ENCODE measurements at regions not wholly inside any gene's neighbourhood (a gene's known extent, or its start where the extent isn't known, plus 50 kb on each side); places are given as distances from the start of the nearest gene placed in this dataset.
A peak's percentile ranks its signal among the peaks of the same experiment; 100 is the strongest.

- DNase-seq, result no peak
These were observed 99.6 kb downstream of the LURAP1L start for GRCh38 chr9:12874395-12874794.

DNA sequence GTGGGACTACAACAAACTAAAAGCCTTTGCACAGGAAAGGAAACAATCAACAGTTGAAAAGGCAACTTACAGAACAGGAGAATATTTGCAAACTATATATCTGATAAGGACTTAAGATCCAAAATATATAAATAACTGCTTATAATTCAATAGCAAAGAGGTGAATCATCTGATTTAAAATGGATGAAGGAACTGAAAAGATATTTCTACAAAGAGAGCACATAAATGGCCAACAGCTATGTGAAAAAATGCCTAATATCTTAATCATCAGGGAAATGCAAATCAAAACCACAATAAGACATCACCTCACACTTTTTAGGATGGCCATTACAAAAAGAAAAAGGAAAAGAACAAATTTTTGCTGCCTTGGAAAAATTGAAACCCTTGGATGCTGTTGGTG is 100.4 kb downstream of the LURAP1L start:
- no peak for DNase-seq

DNA sequence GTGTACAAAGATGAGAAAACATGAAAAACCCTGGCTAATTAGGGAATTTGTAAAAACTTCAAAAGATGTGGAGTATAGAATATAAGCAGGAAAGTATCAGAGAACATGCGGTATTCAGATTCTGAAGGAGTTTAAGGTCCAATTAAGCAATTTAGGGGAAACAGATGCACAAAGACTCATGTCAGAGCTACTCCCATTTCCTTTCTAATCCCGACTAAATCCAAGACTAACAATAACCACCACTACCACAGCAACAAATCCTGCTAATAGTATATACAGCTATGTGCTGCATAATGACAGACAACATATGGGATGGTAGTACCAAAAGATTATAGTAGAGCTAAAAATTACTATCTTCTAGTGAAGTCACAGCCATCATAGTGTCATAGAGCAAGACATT is 102.1 kb downstream of the LURAP1L start:
- DNase-seq, result no peak

- DNase-seq, result no peak
These were observed 103.6 kb downstream of the LURAP1L start for GRCh38 chr9:12878351-12878978.

DNA sequence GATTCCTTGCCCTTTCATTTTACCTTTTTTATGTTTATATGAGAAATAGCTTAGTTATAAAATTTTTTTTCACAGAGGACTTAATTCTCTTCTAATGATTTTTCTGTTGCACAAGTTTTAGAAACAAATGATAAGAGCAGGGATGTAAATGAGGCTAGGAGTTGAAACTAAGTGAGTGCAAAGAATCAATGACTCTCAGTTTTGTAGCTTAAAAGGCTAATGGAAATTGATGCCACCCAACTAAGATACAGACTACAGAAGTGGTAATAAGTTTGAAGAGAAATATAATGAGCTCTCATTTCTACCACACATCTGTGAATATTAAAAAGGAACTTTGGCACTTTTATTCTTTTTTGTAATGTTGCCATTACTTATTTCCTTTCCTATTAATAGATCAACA is 105.1 kb downstream of the LURAP1L start:
- DNase-seq, result no peak

- DNase-seq, result no peak
These were observed 105.7 kb downstream of the LURAP1L start for GRCh38 chr9:12880406-12881015.

- DNase-seq, result no peak
These were observed 107.6 kb downstream of the LURAP1L start for GRCh38 chr9:12882430-12882829.

DNA sequence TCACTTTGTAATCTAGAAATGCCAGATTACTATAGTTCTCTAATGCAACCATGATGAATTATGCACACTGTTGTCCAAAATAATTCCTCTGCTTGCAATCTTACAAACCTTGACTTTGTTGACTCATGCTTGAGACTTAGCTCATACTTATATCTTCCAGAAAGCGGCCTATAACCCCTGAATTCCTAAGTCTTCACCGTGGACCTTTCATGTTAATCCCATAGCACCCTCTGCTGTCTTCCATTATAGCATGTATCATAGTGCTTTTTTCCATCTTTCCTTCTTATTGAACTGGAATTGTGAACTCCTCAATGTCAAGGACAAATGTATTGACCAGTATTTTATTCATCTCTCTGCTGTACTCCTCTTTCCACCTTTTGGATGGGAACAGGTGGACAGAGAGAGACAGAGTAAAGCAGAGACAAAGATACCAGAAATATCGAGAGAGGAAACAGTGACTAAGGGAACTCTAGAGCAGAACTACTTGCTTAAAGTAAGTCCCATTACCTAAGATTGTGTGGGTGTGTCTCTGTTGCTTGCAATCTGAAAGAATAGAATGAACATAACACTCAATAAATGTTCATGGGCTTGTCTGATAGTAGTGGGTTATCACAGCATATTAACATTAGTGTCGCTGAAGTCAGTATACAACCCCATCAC is 110.0 kb downstream of the LURAP1L start:
- no peak for DNase-seq

DNA sequence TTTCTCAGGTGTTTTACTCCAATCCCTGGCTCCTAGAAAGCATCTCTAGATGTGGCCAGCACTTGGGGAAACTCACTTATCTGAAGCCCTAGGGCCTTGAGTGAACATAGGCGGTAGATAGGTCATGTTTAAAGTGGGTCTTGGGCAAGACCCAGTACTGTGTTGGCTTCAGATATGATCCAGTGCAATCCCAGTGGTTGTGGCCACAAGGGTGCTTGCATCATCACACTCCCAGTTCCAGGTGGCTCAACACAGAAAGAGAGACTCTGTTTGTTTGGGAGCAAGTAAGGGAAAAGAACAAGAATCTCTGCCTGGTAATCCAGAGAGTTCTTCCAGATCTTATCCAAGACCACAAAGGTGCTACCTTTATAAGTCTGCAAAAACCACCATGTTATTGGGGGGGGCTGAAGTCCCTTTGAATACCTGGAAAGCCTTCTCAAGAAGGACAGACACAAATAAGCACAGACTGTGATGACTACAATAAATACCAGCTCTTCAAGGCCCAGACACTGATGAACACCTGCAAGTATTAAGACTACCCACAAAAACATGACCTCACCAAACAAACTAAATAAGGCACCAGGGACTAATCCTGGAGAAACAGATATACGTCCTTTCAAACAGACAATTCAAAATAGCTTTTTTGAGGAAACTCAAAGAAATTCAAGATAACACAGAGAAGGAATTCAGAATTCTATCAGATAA is 114.7 kb downstream of the LURAP1L start:
- DNase-seq, result no peak

DNA sequence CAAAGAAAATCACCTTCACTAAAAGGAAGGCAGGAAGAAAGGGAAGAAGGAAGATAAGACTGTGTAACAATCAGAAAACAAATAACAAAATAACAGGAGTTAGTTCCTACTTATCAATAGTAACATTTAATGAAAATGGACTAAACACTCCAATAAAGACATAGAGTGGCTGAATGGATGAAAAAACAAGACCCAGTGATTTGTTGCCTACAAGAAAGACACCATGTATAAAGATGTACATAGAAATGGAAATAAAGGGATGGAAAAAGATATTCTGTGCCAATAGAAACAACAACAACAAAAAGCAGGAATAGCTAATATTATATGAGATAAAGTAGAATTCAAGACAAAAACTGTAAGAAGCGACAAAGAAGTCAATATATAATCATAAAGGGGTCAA is 116.8 kb downstream of the LURAP1L start:
- no peak for DNase-seq

GRCh38 chr9:12903316-12903715 is 128.5 kb downstream of the LURAP1L start:
- no peak for DNase-seq

GRCh38 chr9:12904261-12905000 is 129.6 kb downstream of the LURAP1L start:
- no peak for DNase-seq

DNA sequence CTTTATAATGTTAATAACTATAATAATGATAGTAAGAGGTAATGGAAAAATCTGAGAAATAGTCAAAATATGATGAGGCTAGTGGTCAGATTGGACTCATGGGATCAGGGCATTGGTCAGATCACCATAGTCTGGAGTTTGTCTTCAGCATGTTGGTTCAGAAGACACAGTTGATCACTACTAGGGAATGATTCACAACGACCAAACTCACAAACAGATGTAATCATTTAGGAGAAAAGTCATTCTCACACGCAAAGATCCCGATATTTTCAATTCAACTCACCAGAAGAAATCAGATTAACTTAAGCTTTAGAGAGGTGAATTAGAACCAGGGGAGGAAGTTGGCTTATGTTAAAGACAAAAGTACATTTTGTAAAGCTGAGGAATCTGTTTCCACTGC is 131.8 kb downstream of the LURAP1L start:
- DNase-seq, result no peak

DNA sequence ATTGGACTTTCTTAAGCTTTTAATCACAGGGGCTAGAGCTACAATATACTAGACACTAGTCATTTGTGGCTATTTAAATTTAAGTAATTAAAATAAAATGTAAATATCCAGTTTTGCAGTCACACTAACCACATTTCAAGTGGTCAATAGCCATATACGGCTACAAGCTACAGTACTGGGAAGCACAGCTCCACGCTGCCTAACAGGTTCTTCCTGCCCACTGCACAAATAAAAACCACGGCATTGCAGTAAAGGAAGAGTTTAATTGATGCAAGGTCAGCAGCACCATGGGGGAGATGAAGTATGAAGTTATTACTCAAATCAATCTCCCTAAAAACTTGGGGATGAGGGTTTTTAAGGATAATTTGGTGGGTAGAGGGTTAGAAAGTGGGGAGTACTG is 134.1 kb downstream of the LURAP1L start:
- peak; percentile 43 for DNase-seq

DNA sequence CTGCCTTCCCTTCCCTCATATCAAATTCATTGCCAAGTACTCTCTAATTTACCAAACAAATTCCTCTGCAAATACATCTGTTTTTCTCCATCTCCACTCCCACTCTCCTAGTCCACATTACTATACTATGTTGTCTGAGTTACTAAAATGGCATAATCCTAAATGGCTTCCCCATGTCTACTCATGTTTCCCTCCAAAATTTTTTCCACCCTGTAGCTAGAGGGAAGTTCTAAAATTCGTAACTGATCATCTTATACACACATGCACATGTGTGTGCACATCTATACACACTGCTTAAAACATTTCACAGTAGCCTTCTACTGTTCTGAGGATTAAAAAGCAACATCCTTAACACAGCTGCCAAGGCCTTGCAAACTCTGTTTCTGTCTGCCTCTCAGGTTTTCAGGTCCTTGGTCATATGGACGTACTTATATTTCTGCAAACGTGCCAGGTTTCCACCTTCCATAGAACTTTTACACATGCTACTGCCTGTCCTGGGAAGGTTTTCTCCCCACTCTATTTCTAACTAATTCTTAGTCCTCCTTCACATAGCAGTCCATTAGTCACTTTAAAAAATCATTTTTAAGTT is 140.6 kb downstream of the LURAP1L start:
- no peak for DNase-seq

GRCh38 chr9:12916042-12916441 is 141.2 kb downstream of the LURAP1L start:
- DNase-seq, result no peak

GRCh38 chr9:12920437-12920836 is 145.6 kb downstream of the LURAP1L start:
- DNase-seq, result no peak

- DNase-seq, result no peak
These were observed 146.8 kb downstream of the LURAP1L start for GRCh38 chr9:12921621-12922020.

GRCh38 chr9:12922224-12922866 is 147.5 kb downstream of the LURAP1L start:
- no peak for DNase-seq

GRCh38 chr9:12923468-12924009 is 148.7 kb downstream of the LURAP1L start:
- DNase-seq, result no peak

GRCh38 chr9:12930906-12931305 is 156.1 kb downstream of the LURAP1L start:
- DNase-seq, result no peak

- DNase-seq, result no peak
These were observed 159.1 kb downstream of the LURAP1L start for GRCh38 chr9:12933957-12934356.

Measured in NCI-H774 (cell line).